HCT116 (cell line): ENCODE measurements at regions not wholly inside any gene's neighbourhood (a gene's known extent, or its start where the extent isn't known, plus 50 kb on each side); places are given as distances from the start of the nearest gene placed in this dataset.

Experiments
- ATAC-seq: fragments of 200-7000 bp; cut with Tn5 transposase; 2 replicates; pipeline ENCODE4 v1.9.1; 2020; ENCODE audit warnings: mild to moderate bottlenecking, moderate library complexity
- BruUV-seq: library from RNA; stranded (reverse); fragments of 400-500 nt; replicated peaks from 2 replicates; lab custom pipeline; 2021; lab: Mats Ljungman, UMichigan
- CTCF ChIA-PET: fragments of 300-600 bp; sonication (Branson Sonifier 250); formaldehyde crosslinking; loops from one replicate; lab custom pipeline; 2021; ENCODE audit warnings: antibody characterized with exemption; lab: Charles Lee
- POLR2A ChIA-PET: fragments of 300-600, 350-600 bp; sonication (Branson Sonifier 250); formaldehyde crosslinking; loops from one replicate; lab custom pipeline; 2021; ENCODE audit warnings: antibody characterized with exemption; lab: Charles Lee
- RAD21 ChIA-PET, 2 experiments: fragments of 300-600 bp; sonication (Branson Sonifier 250); formaldehyde crosslinking; loops; one replicate each; lab custom pipeline; 2023; ENCODE audit warnings: low total read pairs in 2 of 2; ENCODE audit not compliant: uncharacterized antibody in 2 of 2, unreplicated experiment in 2 of 2, low non-redundant PET in 1 of 2; lab: Charles Lee
- DNase-seq: peaks from one replicate; pipeline ENCODE4 v3.0.0-alpha.2; 2010; ENCODE audit warnings: low read depth, low spot score
- H2AFZ ChIP-seq: fragments of 200-600 bp; shearing (Covaris generic), sonication (generic); 2 replicates; pipeline ENCODE4 v1.6.1; 2017; ENCODE audit warnings: low read depth, mixed run types, mixed read lengths, antibody characterized with exemption, low read length; ENCODE audit not compliant: poor library complexity, severe bottlenecking
- H3K27ac ChIP-seq: 2 replicates; pipeline ENCODE4 v1.5.1; 2012; ENCODE audit warnings: low read depth, low read length
- H3K27me3 ChIP-seq: fragments of 200-600 bp; sonication (generic); 2 replicates; pipeline ENCODE4 v1.6.1; 2016; ENCODE audit warnings: mixed run types, low read length, mixed read lengths; ENCODE audit not compliant: insufficient read depth
- H3K36me3 ChIP-seq, 2 experiments: fragments of 200-500 bp in 1 of 2; fragments of 200-600 bp in 1 of 2; sonication (Bioruptor generic) in 1 of 2; sonication (generic) in 1 of 2; 2 replicates each; pipeline versions ENCODE4 v1.5.1 to v1.6.1; 2014 to 2016; ENCODE audit warnings: low read length in 2 of 2, inconsistent platforms in 1 of 2, mixed read lengths in 1 of 2, mixed run types in 1 of 2; ENCODE audit not compliant: insufficient read depth in 2 of 2, control insufficient read depth in 1 of 2
- H3K4me1 ChIP-seq, 2 experiments: fragments of 200-600 bp in 1 of 2; sonication (generic) in 1 of 2; 2 replicates each; pipeline versions ENCODE4 v1.5.1 to v1.6.1; 2012 to 2017; ENCODE audit warnings: low read length in 2 of 2, inconsistent platforms in 1 of 2, mild to moderate bottlenecking in 1 of 2, mixed read lengths in 1 of 2, mixed run types in 1 of 2, moderate library complexity in 1 of 2; ENCODE audit not compliant: insufficient read depth in 2 of 2, control insufficient read depth in 1 of 2
- H3K4me2 ChIP-seq: fragments of 200-600 bp; sonication (generic); 2 replicates; pipeline ENCODE4 v1.6.1; 2017; ENCODE audit warnings: mixed run types, low read length, mixed read lengths
- H3K4me3 ChIP-seq, 2 experiments: fragments of 200-600 bp in 1 of 2; sonication (generic) in 1 of 2; replicated peaks in 1 of 2; 2 replicates each; pipeline ENCODE4 v1.5.1; 2011 to 2016; ENCODE audit warnings: low read length in 2 of 2, control low read depth in 1 of 2, low read depth in 1 of 2, mild to moderate bottlenecking in 1 of 2, mixed read lengths in 1 of 2, mixed run types in 1 of 2
- H3K79me2 ChIP-seq: fragments of 200-600 bp; sonication (generic); 2 replicates; pipeline ENCODE4 v1.6.1; 2017; ENCODE audit warnings: mild to moderate bottlenecking, mixed run types, low read length, moderate library complexity, mixed read lengths; ENCODE audit not compliant: insufficient read depth
- H3K9ac ChIP-seq: fragments of 200-600 bp; sonication (generic); 2 replicates; pipeline ENCODE4 v1.6.1; 2016; ENCODE audit warnings: low read length, mixed read lengths
- H3K9me2 ChIP-seq: fragments of 200-600 bp; sonication (generic), shearing (Covaris generic); 2 replicates; pipeline ENCODE4 v1.6.1; 2017; ENCODE audit warnings: mixed run types, mild to moderate bottlenecking, moderate library complexity; ENCODE audit not compliant: insufficient read depth
- H3K9me3 ChIP-seq, 2 experiments: fragments of 200-500 bp in 1 of 2; fragments of 200-600 bp in 1 of 2; sonication (Bioruptor generic) in 1 of 2; sonication (generic) in 1 of 2; 2 replicates each; pipeline ENCODE4 v1.6.1; 2014 to 2017; ENCODE audit warnings: low read length in 2 of 2, mixed read lengths in 2 of 2, inconsistent platforms in 1 of 2, low read depth in 1 of 2, mild to moderate bottlenecking in 1 of 2, mixed run types in 1 of 2, moderate library complexity in 1 of 2; ENCODE audit not compliant: control insufficient read depth in 1 of 2, insufficient read depth in 1 of 2
- H4K20me1 ChIP-seq: fragments of 200-600 bp; sonication (generic), shearing (Covaris generic); 2 replicates; pipeline ENCODE4 v1.6.1; 2017; ENCODE audit warnings: mixed run types, mild to moderate bottlenecking, moderate library complexity; ENCODE audit not compliant: insufficient read depth
- ATF3 ChIP-seq: IDR thresholded peaks from 2 replicates; pipeline ENCODE4 v1.6.1; 2012
- CBX3 ChIP-seq: IDR thresholded peaks from 2 replicates; pipeline ENCODE4 v1.6.1; 2012; ENCODE audit warnings: low read depth
- ELF1 ChIP-seq: IDR thresholded peaks from 2 replicates; pipeline ENCODE4 v1.6.1; 2012; ENCODE audit warnings: low read depth, borderline replicate concordance
- EZH2 ChIP-seq: fragments of 200-600 bp; sonication (generic); IDR thresholded peaks from 2 replicates; pipeline ENCODE4 v1.6.1; 2017; ENCODE audit warnings: antibody characterized with exemption, mixed run types
- EZH2phosphoT487 ChIP-seq: fragments of 200-600 bp; IDR thresholded peaks from 2 replicates; pipeline ENCODE4 v1.6.1; 2018; ENCODE audit warnings: antibody characterized with exemption, borderline replicate concordance
- FOSL1 ChIP-seq: IDR thresholded peaks from 2 replicates; pipeline ENCODE4 v1.6.1; 2012; ENCODE audit warnings: low read depth
- JUND ChIP-seq: IDR thresholded peaks from 2 replicates; pipeline ENCODE4 v1.6.1; 2012
- POLR2A ChIP-seq: IDR thresholded peaks from 2 replicates; pipeline ENCODE4 v1.7.0; 2011; ENCODE audit warnings: borderline replicate concordance; ENCODE audit not compliant: insufficient read depth, insufficient read length; ENCODE audit errors: extremely low read depth
- POLR2AphosphoS5 ChIP-seq: IDR thresholded peaks from 2 replicates; pipeline ENCODE4 v1.6.1; 2011; ENCODE audit warnings: mild to moderate bottlenecking, low read depth, low read length, moderate library complexity
- SRF ChIP-seq: IDR thresholded peaks from 2 replicates; pipeline ENCODE4 v1.6.1; 2012; ENCODE audit warnings: low read depth
- YY1 ChIP-seq: IDR thresholded peaks from 2 replicates; pipeline ENCODE4 v1.6.1; 2011; ENCODE audit warnings: low read length, low read depth, moderate library complexity, mild to moderate bottlenecking; ENCODE audit not compliant: insufficient replicate concordance; ENCODE audit errors: extremely low read depth
- ZBTB33 ChIP-seq: IDR thresholded peaks from 2 replicates; pipeline ENCODE4 v1.6.1; 2011; ENCODE audit warnings: mild to moderate bottlenecking, low read length, moderate library complexity; ENCODE audit not compliant: insufficient replicate concordance; ENCODE audit errors: extremely low read depth
- ZFX ChIP-seq: fragments of 450-650 bp; IDR thresholded peaks from 2 replicates; pipeline ENCODE4 v1.6.1; 2017
- ZNF274 ChIP-seq: fragments of 200-500 bp; sonication (Bioruptor generic); IDR thresholded peaks from 2 replicates; pipeline ENCODE4 v1.6.1; 2014; ENCODE audit warnings: mild to moderate bottlenecking, low read depth, low read length, inconsistent platforms
- intact Hi-C: fragments of 100-400 bp; cut with micrococcal nuclease; formaldehyde crosslinking; loops from 2 replicates; pipeline ENCODE4 v1.10.0; 2022

GRCh38 chr5:72604111-72604797 is 97.0 kb upstream of the ZNF366 start:
- ChIA-PET POLR2A (no interaction called here), CTCF (no interaction called here), RAD21 (no interaction called here)
- Histone ChIP-seq H3K4me1 (peaks cover 0 to 18% of the 10 kb centered on the region in 2 experiments; a peak in 2 of 4 replicates), H3K27me3 (no peaks in the 10 kb centered on the region), H3K36me3 (no peaks in the 10 kb centered on the region), H4K20me1 (no peaks in the 10 kb centered on the region), H3K9me3 (no peaks in the 10 kb centered on the region), H3K4me2 (no peak overlapping the region), H3K9ac (no peak overlapping the region), H2AFZ (no peak overlapping the region), H3K79me2 (no peaks in the 10 kb centered on the region), H3K4me3 (no peak overlapping the region), H3K9me2 (no peaks in the 10 kb centered on the region), H3K27ac (no peak overlapping the region)
- TF ChIP-seq ATF3 (no peak), FOSL1 (no peak), CBX3 (no peak), YY1 (no peak), ZBTB33 (no peak), SRF (no peak), ZNF274 (no peak), EZH2 (no peak), ELF1 (no peak), EZH2phosphoT487 (no peak), POLR2AphosphoS5 (no peak), ZFX (no peak), JUND (no peak), POLR2A (no peak)
- ATAC-seq (no peak), DNase-seq (no peak)
- intact Hi-C loops: no loop called here
- BruUV-seq: no TSS peak
